Spleen (tissue), 11 donors: ENCODE measurements at regions not wholly inside any gene's neighbourhood (a gene's known extent, or its start where the extent isn't known, plus 50 kb on each side); places are given as distances from the start of the nearest gene placed in this dataset.

Experiments used
- DNase-seq: peaks from one replicate; pipeline ENCODE4 v3.0.0-alpha.2; 2020
- H3K27ac ChIP-seq, 8 donors: fragments of 200-600 bp; sonication (generic) in 7 of 8; 1 replicate in 4 of 8; 2 replicates in 4 of 8; pipeline versions ENCODE4 v1.5.0 to v1.8.0; 2016 to 2021; ENCODE audit warnings: inconsistent platforms in 4 of 8, mild to moderate bottlenecking in 4 of 8, moderate library complexity in 1 of 8
- H3K27me3 ChIP-seq, 7 donors: fragments of 200-600 bp; sonication (generic) in 6 of 7; replicated peaks in 1 of 7; 1 replicate in 4 of 7; 2 replicates in 3 of 7; pipeline versions ENCODE4 v1.5.0 to v1.8.0; 2016 to 2021; ENCODE audit warnings: inconsistent platforms in 3 of 7, mild to moderate bottlenecking in 1 of 7
- H3K36me3 ChIP-seq, 6 donors: fragments of 200-600 bp; sonication (generic) in 5 of 6; 1 replicate in 4 of 6; 2 replicates in 2 of 6; pipeline versions ENCODE4 v1.5.0 to v1.8.0; 2016 to 2021; ENCODE audit warnings: inconsistent platforms in 2 of 6
- H3K4me1 ChIP-seq, 6 donors: fragments of 200-600 bp; sonication (generic) in 5 of 6; 1 replicate in 3 of 6; 2 replicates in 3 of 6; pipeline versions ENCODE4 v1.5.0 to v1.8.0; 2016 to 2021; ENCODE audit warnings: inconsistent platforms in 3 of 6
- H3K4me3 ChIP-seq, 8 donors: fragments of 200-600 bp; sonication (generic) in 7 of 8; 1 replicate in 4 of 8; 2 replicates in 4 of 8; pipeline versions ENCODE4 v1.5.0 to v1.8.0; 2016 to 2021; ENCODE audit warnings: inconsistent platforms in 4 of 8, mild to moderate bottlenecking in 4 of 8, moderate library complexity in 2 of 8
- H3K9me3 ChIP-seq, 8 donors: fragments of 200-600 bp; sonication (generic) in 7 of 8; 1 replicate in 4 of 8; 2 replicates in 4 of 8; pipeline versions ENCODE4 v1.5.0 to v1.8.0; 2016 to 2021; ENCODE audit warnings: inconsistent platforms in 4 of 8
- POLR2A ChIP-seq, 3 donors: fragments of 450-650 bp; IDR thresholded peaks; one replicate each; pipeline ENCODE4 v1.5.1; 2017; ENCODE audit warnings: antibody characterized with exemption in 3 of 3, mild to moderate bottlenecking in 1 of 3
- POLR2AphosphoS5 ChIP-seq, 3 donors: sonication (generic); formaldehyde crosslinking; IDR thresholded peaks; one replicate each; pipeline ENCODE4 v1.5.1; 2017; ENCODE audit warnings: antibody characterized with exemption in 3 of 3
- WGBS, 5 donors: extraction: QIAGEN DNeasy Blood & Tissue Kit in 3 of 5; methylation state at CpG; one replicate each; pipeline versions ENCODE4 v1.1.5 to v1.1.7; 2013 to 2018; 5-methylcytosine and 5-hydroxymethylcytosine counted together
- intact Hi-C: fragments of 100-400 bp; cut with DNase I; formaldehyde crosslinking; loops from one replicate; pipeline ENCODE4 v1.15.0; 2023; ENCODE audit warnings: low total_unique reads
- TF ChIP-seq, protein P1 (sequence below), 11 experiments: fragments of 200-600 bp in 7 of 11; fragments of 450-650 bp in 4 of 11; sonication (generic) in 4 of 11; IDR thresholded peaks in 8 of 11; conservative IDR thresholded peaks in 3 of 11; 1 replicate in 7 of 11; 2 replicates in 4 of 11; pipeline versions ENCODE4 v1.4.0 to v1.8.0; 2016 to 2021; ENCODE audit warnings: antibody characterized with exemption in 11 of 11, inconsistent platforms in 4 of 11, mild to moderate bottlenecking in 1 of 11
- donor health status: healthy with polysubstance abuse.
- donor health status: DM: no; HTN: no; CAD: no; lungs with moderate emphysema.
- donor health status: DM: no; HTN: no; CAD: no.
- donor health status: Bipolar disorder and iron deficiency.
- donor health status: healthy.
- donor health status: DM: no; HTN: no; CAD: no.
- donor health status: DM: yes; HTN: yes; CAD: no.

DNA sequence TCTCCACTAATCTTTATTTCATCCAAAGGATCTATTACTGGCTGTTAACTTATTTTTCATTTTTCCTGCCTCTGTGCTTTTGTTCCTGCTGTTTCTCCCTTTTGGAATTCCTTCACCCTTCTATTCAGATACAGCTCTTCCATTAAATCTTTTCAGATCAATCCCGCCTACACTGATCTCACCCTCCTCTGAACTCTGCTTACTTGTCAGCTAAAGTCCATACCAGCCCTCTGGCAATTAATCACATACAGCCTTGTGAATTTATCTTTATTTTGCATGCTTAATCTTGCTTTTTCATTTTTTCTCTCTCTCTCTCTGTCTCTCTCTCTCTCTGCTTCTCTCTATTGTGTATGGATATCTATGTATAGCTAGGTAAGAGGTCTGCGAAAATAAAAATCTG, 100.8 kb upstream of the UMPS start:
- intact Hi-C loops, result no loop called here
- DNase-seq, result no peak

DNA sequence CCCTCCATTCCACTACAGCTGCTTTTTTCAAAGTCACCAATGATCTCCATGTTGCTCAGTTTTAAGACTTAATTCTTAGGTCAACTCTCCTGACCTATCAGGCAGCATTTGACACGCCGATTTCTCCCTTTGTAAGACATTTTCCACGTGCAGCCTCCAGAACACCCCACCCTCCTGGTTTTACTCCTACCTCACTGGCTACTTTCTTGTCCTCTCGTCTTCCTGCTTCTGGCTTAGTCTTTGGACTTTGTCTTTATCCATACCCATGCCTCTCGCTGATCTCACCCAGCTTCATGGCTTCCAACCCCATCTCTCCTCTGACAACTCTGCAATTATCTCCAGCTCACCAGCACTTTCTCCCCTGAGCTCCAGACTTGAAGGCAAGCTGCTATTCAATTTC, 99.3 kb upstream of the UMPS start:
- WGBS, 5 donors, result 91 to 97% (median 95%) methylated on average over 5 of the region's 5 CpGs
- DNase-seq, result no peak
- Histone ChIP-seq H3K9me3 (no peaks in the 10 kb centered on the region), H3K27me3 (no peaks in the 10 kb centered on the region), H3K36me3 (peaks cover 0 to 30% (median 2%) of the 10 kb centered on the region in 6 donors), H3K4me1 (peaks cover 0 to 21% (median under 1%) of the 10 kb centered on the region in 6 donors), H3K27ac (peak overlapping the region in 1 of 8 donors; percentile 26), H3K4me3 (no peak overlapping the region)
- intact Hi-C loops, result no loop called here
- TF ChIP-seq POLR2AphosphoS5 (IDR thresholded peaks at IDR 0.05) (no peak), POLR2A (IDR thresholded peaks at IDR 0.05) (no peak)
- TF ChIP-seq, protein P1, sequence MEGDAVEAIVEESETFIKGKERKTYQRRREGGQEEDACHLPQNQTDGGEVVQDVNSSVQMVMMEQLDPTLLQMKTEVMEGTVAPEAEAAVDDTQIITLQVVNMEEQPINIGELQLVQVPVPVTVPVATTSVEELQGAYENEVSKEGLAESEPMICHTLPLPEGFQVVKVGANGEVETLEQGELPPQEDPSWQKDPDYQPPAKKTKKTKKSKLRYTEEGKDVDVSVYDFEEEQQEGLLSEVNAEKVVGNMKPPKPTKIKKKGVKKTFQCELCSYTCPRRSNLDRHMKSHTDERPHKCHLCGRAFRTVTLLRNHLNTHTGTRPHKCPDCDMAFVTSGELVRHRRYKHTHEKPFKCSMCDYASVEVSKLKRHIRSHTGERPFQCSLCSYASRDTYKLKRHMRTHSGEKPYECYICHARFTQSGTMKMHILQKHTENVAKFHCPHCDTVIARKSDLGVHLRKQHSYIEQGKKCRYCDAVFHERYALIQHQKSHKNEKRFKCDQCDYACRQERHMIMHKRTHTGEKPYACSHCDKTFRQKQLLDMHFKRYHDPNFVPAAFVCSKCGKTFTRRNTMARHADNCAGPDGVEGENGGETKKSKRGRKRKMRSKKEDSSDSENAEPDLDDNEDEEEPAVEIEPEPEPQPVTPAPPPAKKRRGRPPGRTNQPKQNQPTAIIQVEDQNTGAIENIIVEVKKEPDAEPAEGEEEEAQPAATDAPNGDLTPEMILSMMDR (IDR thresholded peaks at IDR 0.05 in 8 of 11, conservative IDR thresholded peaks at IDR 0.05 in 3 of 11), result no peak

More for the DNA sequence above, 100.8 kb upstream of the UMPS start:
- TF ChIP-seq POLR2A (IDR thresholded peaks at IDR 0.05) (no peak), POLR2AphosphoS5 (IDR thresholded peaks at IDR 0.05) (no peak)
- TF ChIP-seq, protein P1 (IDR thresholded peaks at IDR 0.05 in 8 of 11, conservative IDR thresholded peaks at IDR 0.05 in 3 of 11), result no peak
- no peak overlapping the region for H3K27ac ChIP-seq
- 91 to 97% (median 95%) methylated on average over 2 of the region's 2 CpGs for WGBS, 5 donors
- no peaks in the 10 kb centered on the region for H3K9me3 ChIP-seq
- H3K27me3 ChIP-seq, result no peaks in the 10 kb centered on the region
- H3K36me3 ChIP-seq, result peaks cover 0 to 22% (median 2%) of the 10 kb centered on the region in 6 donors
- peaks cover 0 to 13% (median 0%) of the 10 kb centered on the region in 6 donors for H3K4me1 ChIP-seq
- H3K4me3 ChIP-seq, result no peak overlapping the region

DNA sequence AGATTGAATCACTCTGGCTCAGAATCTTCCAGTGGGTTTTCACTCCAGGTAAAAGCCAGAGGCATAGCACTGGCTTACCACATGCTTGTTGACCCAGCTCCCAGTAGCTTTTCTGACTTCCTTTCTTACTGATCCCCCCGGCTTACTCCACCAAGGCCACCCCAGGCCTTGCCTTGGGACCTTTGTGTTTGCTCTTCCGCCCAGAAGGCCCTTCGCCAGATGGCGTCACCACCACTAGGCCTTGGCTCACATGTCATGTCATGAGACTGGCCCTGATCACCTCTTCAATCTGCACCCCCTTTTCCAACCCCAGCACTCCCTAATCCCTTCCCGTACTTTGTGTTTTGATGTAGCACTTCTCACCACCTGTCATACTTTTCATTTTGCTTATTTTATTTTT, 98.5 kb upstream of the UMPS start:
- intact Hi-C loops, result no loop called here
- H3K27ac ChIP-seq, result peak overlapping the region in 1 of 8 donors; percentile 26
- H3K36me3 ChIP-seq, result peaks cover 0 to 36% (median 2%) of the 10 kb centered on the region in 6 donors
- H3K27me3 ChIP-seq, result no peaks in the 10 kb centered on the region
- peaks cover 0 to 29% (median 3%) of the 10 kb centered on the region in 6 donors for H3K4me1 ChIP-seq
- DNase-seq, result no peak
- no peak overlapping the region for H3K4me3 ChIP-seq
- WGBS, 5 donors, result 70 to 82% (median 76%) methylated on average over 5 of the region's 5 CpGs
- TF ChIP-seq, protein P1 (IDR thresholded peaks at IDR 0.05 in 8 of 11, conservative IDR thresholded peaks at IDR 0.05 in 3 of 11), result no peak
- peak in 2 of 3 donors; percentile 42 to 52 for TF ChIP-seq POLR2AphosphoS5 (IDR thresholded peaks at IDR 0.05)
- H3K9me3 ChIP-seq, result no peaks in the 10 kb centered on the region

DNA sequence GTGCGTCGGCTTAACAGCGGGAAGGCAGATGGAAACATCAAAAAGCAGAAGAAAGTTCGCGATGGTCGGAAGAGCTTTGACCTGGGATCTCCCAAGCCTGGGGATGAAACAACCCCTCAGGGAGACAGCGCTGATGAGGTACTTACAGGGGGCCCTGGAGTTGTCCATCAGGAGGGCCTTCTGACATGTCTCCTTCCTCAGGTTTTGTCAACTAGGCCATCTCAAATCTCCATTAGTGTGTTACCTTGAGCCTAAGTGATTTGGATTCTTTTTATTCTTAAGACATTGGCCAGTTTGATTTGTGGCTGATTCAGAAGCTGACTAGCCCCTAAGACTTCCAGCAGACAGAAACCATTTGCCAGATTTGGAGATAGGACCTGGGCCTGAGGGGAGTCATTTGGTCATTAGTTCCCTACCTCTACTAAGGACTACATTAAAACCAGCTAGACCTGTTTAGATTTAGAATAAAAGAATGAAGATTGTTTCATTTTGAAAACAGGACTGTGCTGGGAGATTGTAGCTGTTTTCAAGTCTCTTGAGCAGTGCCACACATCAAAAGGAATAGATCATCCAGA, 97.6 kb upstream of the UMPS start:
- no peaks in the 10 kb centered on the region for H3K9me3 ChIP-seq
- peaks cover 0 to 40% (median 2%) of the 10 kb centered on the region in 6 donors for H3K36me3 ChIP-seq
- peak overlapping the region in 1 of 8 donors; percentile 26 for H3K27ac ChIP-seq
- H3K4me3 ChIP-seq, result no peak overlapping the region
- peaks cover 0 to 36% (median 7%) of the 10 kb centered on the region in 6 donors for H3K4me1 ChIP-seq
- no peaks in the 10 kb centered on the region for H3K27me3 ChIP-seq
- WGBS, 5 donors, result 96 to 99% (median 98%) methylated on average over 7 of the region's 7 CpGs
- no peak for DNase-seq
- TF ChIP-seq POLR2A (IDR thresholded peaks at IDR 0.05) (no peak), POLR2AphosphoS5 (IDR thresholded peaks at IDR 0.05) (no peak)
- TF ChIP-seq, protein P1 (IDR thresholded peaks at IDR 0.05 in 8 of 11, conservative IDR thresholded peaks at IDR 0.05 in 3 of 11), result no peak
- intact Hi-C loops, result no loop called here
